ENCODE measurements at regions not wholly inside any gene's neighbourhood (a gene's known extent, or its start where the extent isn't known, plus 50 kb on each side); places are given as distances from the start of the nearest gene placed in this dataset.

GRCh38 chr7:11302121-11302520, 328.4 kb downstream of the PHF14 start:
- Mint-ChIP-seq H3K4me1 (no peaks in the 10 kb centered on the region), H3K9me3 (no peaks in the 10 kb centered on the region), H3K4me3 (no peak overlapping the region), H3K27me3 (ENCODE audit: low read depth, poor library complexity) (peaks cover 3% of the 10 kb centered on the region), H3K36me3 (ENCODE audit: low read depth) (no peaks in the 10 kb centered on the region), H3K27ac (no peak overlapping the region)
- no peak for DNase-seq
- no peak for TF ChIP-seq CTCF (IDR thresholded peaks at IDR 0.05)

DNA sequence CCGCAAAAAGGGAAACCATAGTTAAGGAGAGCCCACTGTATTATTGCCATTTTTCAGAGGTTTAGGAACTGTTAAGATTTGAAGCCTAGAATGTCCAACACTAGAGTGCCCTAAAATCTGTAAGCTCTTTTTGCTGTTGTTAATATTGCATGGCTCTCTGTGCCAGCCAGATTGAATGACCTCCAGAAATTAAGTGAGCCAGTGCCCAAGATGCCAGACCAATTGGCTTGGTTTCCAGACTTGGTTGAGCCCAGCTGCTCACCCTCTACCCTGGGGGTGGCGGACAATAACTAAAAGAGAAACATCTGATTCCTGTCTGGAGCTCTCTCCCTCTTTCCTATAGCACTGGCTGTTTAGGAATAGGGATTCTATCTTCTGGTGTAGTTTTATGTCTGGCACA, 340.1 kb downstream of the PHF14 start:
- no peak overlapping the region for H3K27ac Mint-ChIP-seq
- DNase-seq, result no peak
- no peaks in the 10 kb centered on the region for H3K36me3 Mint-ChIP-seq (ENCODE audit: low read depth)
- no peaks in the 10 kb centered on the region for H3K27me3 Mint-ChIP-seq (ENCODE audit: low read depth, poor library complexity)
- no peak overlapping the region for H3K4me3 Mint-ChIP-seq
- H3K9me3 Mint-ChIP-seq, result peaks cover 9% of the 10 kb centered on the region
- peaks cover 20% of the 10 kb centered on the region for H3K4me1 Mint-ChIP-seq
- TF ChIP-seq CTCF (IDR thresholded peaks at IDR 0.05), result no peak

DNA sequence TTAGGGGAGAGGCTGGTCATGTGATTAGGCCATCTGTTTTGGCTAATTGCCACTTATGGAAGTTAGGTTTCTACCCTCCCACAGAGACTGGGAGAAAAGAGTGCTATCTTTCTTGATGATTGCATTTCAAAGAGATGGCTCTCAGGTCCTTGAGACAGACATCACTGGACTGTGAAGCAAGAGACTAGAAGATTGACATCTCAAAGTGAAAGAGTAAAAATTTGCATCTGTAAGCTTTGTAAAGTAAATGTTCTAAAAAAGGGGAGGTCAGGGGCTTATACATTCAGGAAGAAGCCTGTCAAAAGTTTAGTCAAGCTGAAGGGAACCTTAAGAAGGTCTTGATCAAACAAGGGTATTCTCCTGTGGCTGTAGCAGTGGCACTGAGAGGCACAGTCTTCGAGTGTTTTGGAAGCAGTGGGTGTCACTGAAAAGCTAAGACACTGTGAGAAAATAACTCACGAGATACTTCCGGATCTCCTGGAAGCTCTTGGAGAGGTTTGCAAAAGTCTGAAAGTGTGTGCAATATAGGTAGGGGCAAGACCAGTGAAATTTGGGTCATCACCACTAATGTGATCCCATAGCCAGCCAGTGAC, 342.1 kb downstream of the PHF14 start:
- peaks cover 20% of the 10 kb centered on the region for H3K4me1 Mint-ChIP-seq
- H3K27ac Mint-ChIP-seq, result peak overlapping the region; percentile 52
- no peak for DNase-seq
- TF ChIP-seq CTCF (IDR thresholded peaks at IDR 0.05), result no peak
- no peak overlapping the region for H3K4me3 Mint-ChIP-seq
- peaks cover 9% of the 10 kb centered on the region for H3K9me3 Mint-ChIP-seq
- no peaks in the 10 kb centered on the region for H3K27me3 Mint-ChIP-seq (ENCODE audit: low read depth, poor library complexity)
- H3K36me3 Mint-ChIP-seq (ENCODE audit: low read depth), result no peaks in the 10 kb centered on the region

DNA sequence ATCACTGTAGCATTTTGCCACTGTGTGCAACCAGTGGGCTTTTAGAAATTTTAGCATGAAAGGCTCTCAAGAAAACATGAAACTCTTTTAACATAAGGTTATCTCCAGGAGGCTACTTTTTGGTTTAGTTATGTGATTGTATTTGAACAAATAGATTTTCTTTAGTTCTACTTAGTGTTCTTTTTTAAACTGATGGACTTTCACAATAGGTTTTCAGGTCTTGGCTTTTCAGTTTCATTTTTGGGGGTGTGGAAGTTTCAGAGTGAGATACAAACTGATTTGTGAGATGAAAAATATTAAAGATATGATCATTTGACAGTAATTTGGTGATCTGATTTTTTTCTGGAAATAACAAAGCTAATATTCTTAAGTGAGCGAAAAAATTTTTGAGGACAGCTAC, 344.1 kb downstream of the PHF14 start:
- peaks cover 9% of the 10 kb centered on the region for H3K9me3 Mint-ChIP-seq
- no peak overlapping the region for H3K4me3 Mint-ChIP-seq
- H3K4me1 Mint-ChIP-seq, result peaks cover 20% of the 10 kb centered on the region
- no peak for DNase-seq
- no peak for TF ChIP-seq CTCF (IDR thresholded peaks at IDR 0.05)
- H3K27me3 Mint-ChIP-seq (ENCODE audit: low read depth, poor library complexity), result no peaks in the 10 kb centered on the region
- H3K27ac Mint-ChIP-seq, result no peak overlapping the region
- no peaks in the 10 kb centered on the region for H3K36me3 Mint-ChIP-seq (ENCODE audit: low read depth)

DNA sequence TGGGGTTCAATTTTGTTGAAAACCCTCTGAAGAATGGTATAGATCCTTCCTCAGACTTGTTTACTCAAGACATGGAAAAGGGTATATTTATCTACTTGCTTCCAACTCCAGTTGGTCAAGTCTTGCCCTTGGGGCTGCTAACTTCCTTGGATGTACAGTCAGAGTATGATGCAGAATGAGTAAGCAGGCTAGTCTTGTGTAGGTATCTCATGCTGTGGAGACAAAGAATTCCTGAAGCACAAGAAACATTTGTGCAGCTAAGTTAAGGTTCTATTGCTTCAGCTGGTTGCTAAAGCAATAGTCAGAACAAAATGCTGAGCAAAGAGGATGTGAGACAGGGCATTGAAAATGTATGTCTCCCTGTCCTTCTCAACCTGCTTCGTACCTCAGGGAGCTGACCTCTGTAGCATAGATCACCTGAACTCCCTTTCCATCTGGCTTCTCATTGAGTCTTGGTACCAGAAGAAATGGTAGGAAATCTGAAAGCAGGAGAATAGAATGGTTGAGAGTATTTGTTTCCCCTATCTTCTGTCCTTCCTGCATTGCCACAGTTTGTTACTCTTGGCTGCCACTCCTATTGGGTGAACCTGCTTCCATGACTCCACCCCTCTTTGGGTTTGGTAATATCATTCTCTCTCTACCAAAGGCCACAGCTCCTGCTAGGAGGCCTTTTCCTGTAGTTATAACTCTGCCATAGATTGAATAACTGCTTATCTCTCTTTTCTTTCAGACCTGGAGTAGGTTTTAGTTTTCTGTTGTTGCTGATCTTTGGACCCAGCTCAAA, 346.0 kb downstream of the PHF14 start:
- DNase-seq, result no peak
- H3K4me1 Mint-ChIP-seq, result peaks cover 14% of the 10 kb centered on the region
- no peaks in the 10 kb centered on the region for H3K36me3 Mint-ChIP-seq (ENCODE audit: low read depth)
- no peak overlapping the region for H3K4me3 Mint-ChIP-seq
- no peak overlapping the region for H3K27ac Mint-ChIP-seq
- TF ChIP-seq CTCF (IDR thresholded peaks at IDR 0.05), result no peak
- no peaks in the 10 kb centered on the region for H3K27me3 Mint-ChIP-seq (ENCODE audit: low read depth, poor library complexity)
- H3K9me3 Mint-ChIP-seq, result peaks cover 12% of the 10 kb centered on the region

Data from nephron progenitor cell (in vitro differentiated cells).